NT2/D1 (cell line): ENCODE measurements at regions not wholly inside any gene's neighbourhood (a gene's known extent, or its start where the extent isn't known, plus 50 kb on each side); places are given as distances from the start of the nearest gene placed in this dataset.
"Not testable (repeated sequence)": the region's sequence is repeated elsewhere in the genome, so short reads cannot be mapped to it uniquely, and the experiment has no call there.

ENCODE experiments used
- DNase-seq: peaks from one replicate; pipeline ENCODE4 v3.0.0-alpha.2; 2011; ENCODE audit warnings: low read depth, low spot score
- H3K27me3 ChIP-seq: 2 replicates; pipeline ENCODE4 v1.6.0; 2011; ENCODE audit warnings: mild to moderate bottlenecking; ENCODE audit not compliant: insufficient read length, insufficient read depth
- H3K36me3 ChIP-seq: 2 replicates; pipeline ENCODE4 v1.6.1; 2011; ENCODE audit warnings: mild to moderate bottlenecking, low read length, mixed read lengths; ENCODE audit not compliant: insufficient read depth, insufficient read length
- H3K4me1 ChIP-seq: 2 replicates; pipeline ENCODE4 v1.5.1; 2011; ENCODE audit not compliant: insufficient read depth, insufficient read length
- H3K4me3 ChIP-seq: 2 replicates; pipeline ENCODE4 v1.5.1; 2011; ENCODE audit warnings: low read depth; ENCODE audit not compliant: insufficient read length
- H3K9ac ChIP-seq: 2 replicates; pipeline ENCODE4 v1.6.0; 2011; ENCODE audit warnings: low read depth; ENCODE audit not compliant: insufficient read length
- H3K9me3 ChIP-seq: 2 replicates; pipeline ENCODE4 v1.5.1; 2011; ENCODE audit warnings: mild to moderate bottlenecking, low read length; ENCODE audit not compliant: insufficient read depth
- SUZ12 ChIP-seq: IDR thresholded peaks from 2 replicates; pipeline ENCODE4 v1.6.1; 2011; ENCODE audit not compliant: insufficient read length, insufficient read depth; ENCODE audit errors: extremely low read depth
- YY1 ChIP-seq: IDR thresholded peaks from 2 replicates; pipeline ENCODE4 v1.6.1; 2011; ENCODE audit not compliant: insufficient read length, insufficient read depth
- ZNF274 ChIP-seq: IDR thresholded peaks from 2 replicates; pipeline ENCODE4 v1.6.1; 2011; ENCODE audit warnings: mild to moderate bottlenecking, low read depth, low read length

- DNase-seq, H3K27me3 ChIP-seq, H3K4me3 ChIP-seq, H3K4me1 ChIP-seq, H3K36me3 ChIP-seq, H3K9me3 ChIP-seq, H3K9ac ChIP-seq: not testable (repeated sequence)
These were observed 99.1 kb downstream of the NPIPB5 start for GRCh38 chr16:22609798-22610197.

- DNase-seq, result not testable (repeated sequence)
These were observed 100.4 kb downstream of the NPIPB5 start for GRCh38 chr16:22611128-22611527.

DNA sequence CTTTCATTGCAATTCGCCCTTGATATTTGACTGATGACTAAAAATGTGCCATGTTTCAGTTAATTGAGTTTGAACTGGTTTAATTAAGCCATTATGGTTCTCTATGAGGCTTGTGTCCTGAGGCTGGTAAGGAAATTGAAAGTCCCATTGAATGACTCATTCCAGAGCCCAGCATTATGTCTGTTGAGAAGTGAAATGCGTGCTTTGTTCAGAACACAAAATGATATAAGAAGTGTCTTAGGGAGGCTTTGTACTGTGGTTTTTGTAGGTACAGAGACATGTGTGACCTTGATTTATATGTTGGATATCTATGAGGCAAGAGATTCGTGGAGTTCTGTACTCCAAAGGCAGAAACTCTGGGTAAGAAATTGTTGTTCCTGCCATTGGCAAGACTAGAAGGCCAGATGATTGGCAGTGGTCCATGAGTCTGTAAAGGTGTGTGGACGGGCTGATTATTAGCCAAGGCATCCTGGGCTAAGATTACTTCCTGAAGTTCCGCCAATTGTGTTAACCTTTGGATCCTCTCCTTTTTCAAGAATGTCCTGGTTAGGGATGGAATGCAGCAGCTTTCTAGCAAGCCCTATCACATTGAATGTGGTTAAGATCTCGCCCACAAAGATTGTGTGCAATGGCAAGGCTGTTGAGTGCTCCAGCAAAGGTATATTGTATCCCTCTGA is 103.7 kb downstream of the NPIPB5 start:
- H3K4me3 ChIP-seq, result no peak overlapping the region
- no peaks in the 10 kb centered on the region for H3K27me3 ChIP-seq
- no peaks in the 10 kb centered on the region for H3K36me3 ChIP-seq
- no peak overlapping the region for H3K9ac ChIP-seq
- no peaks in the 10 kb centered on the region for H3K4me1 ChIP-seq
- no peak for TF ChIP-seq ZNF274
- no peak for TF ChIP-seq SUZ12
- no peak for DNase-seq
- peaks cover 8% of the 10 kb centered on the region; the same call in 1 of the 2 replicates for H3K9me3 ChIP-seq

More at GRCh38 chr16:22611128-22611527, 100.4 kb downstream of the NPIPB5 start:
- H3K4me3 ChIP-seq, H3K9me3 ChIP-seq, H3K36me3 ChIP-seq, H3K27me3 ChIP-seq, H3K9ac ChIP-seq, H3K4me1 ChIP-seq: not testable (repeated sequence)

DNA sequence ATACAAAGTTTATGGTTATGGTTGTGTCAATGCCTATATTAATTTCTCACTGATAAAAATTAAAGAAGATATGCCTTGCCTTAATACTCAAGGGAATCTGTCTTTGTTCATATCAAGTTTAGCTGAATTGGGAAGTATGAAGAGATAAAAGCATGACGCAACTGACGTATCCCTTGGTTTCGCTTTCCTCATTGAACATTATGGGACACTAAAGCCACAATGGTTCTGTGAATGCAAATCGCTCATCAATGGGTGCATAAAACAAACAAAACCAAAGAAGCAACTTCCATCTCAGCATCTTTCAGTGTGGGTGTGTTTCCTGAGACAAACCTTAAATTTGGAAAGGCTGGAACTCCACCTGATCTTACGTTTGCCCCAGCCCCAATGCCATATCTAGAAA is 108.2 kb downstream of the NPIPB5 start:
- Histone ChIP-seq H3K9me3 (peaks cover 6% of the 10 kb centered on the region; the same call in 1 of the 2 replicates), H3K9ac (no peak overlapping the region), H3K36me3 (no peaks in the 10 kb centered on the region), H3K27me3 (no peaks in the 10 kb centered on the region), H3K4me3 (no peak overlapping the region), H3K4me1 (peaks cover 3% of the 10 kb centered on the region)
- no peak for DNase-seq
- TF ChIP-seq SUZ12 (no peak), ZNF274 (no peak), YY1 (no peak)

DNA sequence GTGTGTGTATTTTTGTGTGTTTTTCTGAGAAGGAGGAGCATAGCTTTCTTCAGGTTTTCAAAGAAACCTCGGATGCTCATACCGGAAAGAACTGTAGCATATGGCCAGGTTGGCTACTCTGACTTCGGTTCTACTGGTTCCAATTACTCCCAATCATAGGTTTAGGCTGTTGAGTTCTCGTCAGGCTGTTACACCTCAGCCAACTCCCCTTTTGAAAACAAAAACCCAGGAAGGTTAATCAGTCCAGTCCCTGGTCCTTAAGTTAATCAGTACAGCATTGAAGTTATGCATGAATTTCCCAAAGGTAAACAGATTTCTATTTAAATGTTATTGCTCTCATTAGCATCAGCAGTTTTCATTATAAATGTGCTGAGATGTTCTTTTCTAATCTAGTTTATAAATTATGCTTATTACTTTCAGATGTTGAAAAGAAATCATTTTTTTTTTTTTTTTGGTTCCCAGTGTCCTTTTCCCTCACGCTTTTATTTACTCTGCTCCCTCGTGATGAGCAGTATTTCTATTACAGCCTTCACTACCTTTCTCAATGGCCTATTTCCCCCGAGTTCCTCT is 111.0 kb downstream of the NPIPB5 start:
- TF ChIP-seq ZNF274 (no peak), YY1 (no peak), SUZ12 (no peak)
- no peak overlapping the region for H3K9ac ChIP-seq
- H3K9me3 ChIP-seq, result no peaks in the 10 kb centered on the region
- DNase-seq, result no peak
- no peaks in the 10 kb centered on the region for H3K27me3 ChIP-seq
- H3K4me3 ChIP-seq, result no peak overlapping the region
- peaks cover 3% of the 10 kb centered on the region for H3K4me1 ChIP-seq
- no peaks in the 10 kb centered on the region for H3K36me3 ChIP-seq

- H3K4me1 ChIP-seq, result peaks cover 3% of the 10 kb centered on the region
- H3K36me3 ChIP-seq, result no peaks in the 10 kb centered on the region
- no peak overlapping the region for H3K9ac ChIP-seq
- H3K9me3 ChIP-seq, result no peaks in the 10 kb centered on the region
- TF ChIP-seq YY1 (no peak), SUZ12 (no peak), ZNF274 (no peak)
- no peak overlapping the region for H3K4me3 ChIP-seq
- no peaks in the 10 kb centered on the region for H3K27me3 ChIP-seq
- DNase-seq, result no peak
These were observed 112.0 kb downstream of the NPIPB5 start for GRCh38 chr16:22622703-22623102.

DNA sequence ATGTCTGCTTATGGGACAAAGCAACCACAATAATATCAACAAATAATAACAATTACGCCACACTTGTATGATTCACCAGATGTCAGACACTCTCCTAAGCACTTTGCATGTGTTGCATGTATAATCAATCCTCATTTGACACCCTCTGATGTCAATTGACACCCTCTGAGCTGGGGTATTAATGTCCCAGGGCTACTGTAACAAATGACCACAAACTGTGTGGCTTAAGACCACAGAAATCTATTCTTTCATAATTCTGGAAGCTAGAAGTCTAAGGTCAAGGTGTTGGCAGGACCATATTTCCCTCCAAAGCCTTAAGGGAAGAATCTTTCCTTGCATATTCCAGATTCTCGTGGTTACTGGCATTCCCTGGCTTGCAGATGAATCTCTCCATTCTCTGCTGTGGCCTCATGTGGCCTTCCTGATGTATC is 112.7 kb downstream of the NPIPB5 start:
- no peak for TF ChIP-seq ZNF274
- no peak for TF ChIP-seq SUZ12
- no peak for TF ChIP-seq YY1
- peaks cover 3% of the 10 kb centered on the region for H3K4me1 ChIP-seq
- no peak for DNase-seq

More for the DNA sequence above, 112.7 kb downstream of the NPIPB5 start:
- Histone ChIP-seq H3K9ac (no peak overlapping the region), H3K4me3 (no peak overlapping the region), H3K36me3 (no peaks in the 10 kb centered on the region), H3K27me3 (no peaks in the 10 kb centered on the region), H3K9me3 (no peaks in the 10 kb centered on the region)
